Right lobe of liver (tissue), 6 donors: ENCODE measurements at regions not wholly inside any gene's neighbourhood (a gene's known extent, or its start where the extent isn't known, plus 50 kb on each side); places are given as distances from the start of the nearest gene placed in this dataset.

Source experiments
- ATAC-seq, 4 donors: fragments of 200-7000 bp; cut with Tn5 transposase; one replicate each; pipeline ENCODE4 v1.9.1; 2020; ENCODE audit warnings: mild to moderate bottlenecking in 4 of 4, moderate library complexity in 4 of 4
- DNase-seq, 3 donors: peaks; one replicate each; pipeline ENCODE4 v3.0.0-alpha.2; 2020
- H3K27ac ChIP-seq, 3 donors: fragments of 200-600 bp; one replicate each; pipeline ENCODE4 v1.8.0; 2022
- H3K27me3 ChIP-seq, 2 donors: fragments of 200-600 bp; one replicate each; pipeline ENCODE4 v1.8.0; 2022
- H3K36me3 ChIP-seq, 4 donors: fragments of 200-600 bp; sonication (generic) in 1 of 4; one replicate each; pipeline versions ENCODE4 v1.5.1 to v1.8.0; 2017 to 2022; ENCODE audit warnings: control low read depth in 1 of 4
- H3K4me1 ChIP-seq, 4 donors: fragments of 200-600 bp; sonication (generic) in 1 of 4; one replicate each; pipeline versions ENCODE4 v1.5.1 to v1.8.0; 2017 to 2022; ENCODE audit warnings: control low read depth in 1 of 4
- H3K4me3 ChIP-seq, 3 donors: fragments of 200-600 bp; one replicate each; pipeline ENCODE4 v1.8.0; 2022
- H3K9me3 ChIP-seq, 4 donors: fragments of 200-600 bp; sonication (generic) in 1 of 4; one replicate each; pipeline versions ENCODE4 v1.5.1 to v1.8.0; 2017 to 2022; ENCODE audit warnings: control low read depth in 1 of 4
- CTCF ChIP-seq, 4 donors: fragments of 200-600 bp in 3 of 4; fragments of 450-650 bp in 1 of 4; IDR thresholded peaks; one replicate each; pipeline versions ENCODE4 v1.5.1 to v1.8.0; 2016 to 2022; ENCODE audit warnings: antibody characterized with exemption in 4 of 4, mild to moderate bottlenecking in 2 of 4
- POLR2A ChIP-seq: fragments of 450-650 bp; IDR thresholded peaks from one replicate; pipeline ENCODE4 v1.6.1; 2017; ENCODE audit warnings: antibody characterized with exemption, mild to moderate bottlenecking
- WGBS: methylation state at CpG from one replicate; pipeline ENCODE4 v1.1.6; 2018; ENCODE audit warnings: low coverage, low lambda C conversion rate; ENCODE audit not compliant: insufficient coverage; ENCODE audit errors: missing lambda C conversion rate; 5-methylcytosine and 5-hydroxymethylcytosine counted together
- intact Hi-C, 2 donors: fragments of 100-400 bp; cut with DNase I; formaldehyde crosslinking; loops; one replicate each; pipeline versions ENCODE4 v1.11.2 to v1.14.1; 2022
- donor health status: DM: no; HTN: yes; CAD: no.
- donor health status: DM: no; HTN: no; CAD: no.
- donor health status: DM: no; HTN: no; CAD: no.
- donor health status: DM: no; HTN: yes; CAD: no.
- donor health status: DM: no; HTN: yes; CAD: no.

GRCh38 chr2:66017763-66018162 is 417.2 kb upstream of the MEIS1 start:
- ATAC-seq (no peak), DNase-seq (no peak)
- no peak overlapping the region for H3K4me3 ChIP-seq
- no peaks in the 10 kb centered on the region for H3K9me3 ChIP-seq
- WGBS, result 73% methylated on average over 2 of the region's 2 CpGs
- no peaks in the 10 kb centered on the region for H3K4me1 ChIP-seq
- H3K27me3 ChIP-seq, result no peaks in the 10 kb centered on the region
- H3K36me3 ChIP-seq, result no peaks in the 10 kb centered on the region
- TF ChIP-seq CTCF (IDR thresholded peaks at IDR 0.05), result no peak
- no peak for TF ChIP-seq POLR2A
- intact Hi-C loops, result no loop called here
- no peak overlapping the region for H3K27ac ChIP-seq

GRCh38 chr2:66014450-66014849 is 420.5 kb upstream of the MEIS1 start:
- ATAC-seq (no peak), DNase-seq (no peak)
- intact Hi-C loops, result no loop called here
- Histone ChIP-seq H3K27me3 (no peaks in the 10 kb centered on the region), H3K27ac (no peak overlapping the region), H3K4me1 (no peaks in the 10 kb centered on the region), H3K4me3 (no peak overlapping the region), H3K36me3 (no peaks in the 10 kb centered on the region), H3K9me3 (no peaks in the 10 kb centered on the region)
- no peak for TF ChIP-seq POLR2A
- no peak for TF ChIP-seq CTCF (IDR thresholded peaks at IDR 0.05)
- 77% methylated on average over 6 of the region's 6 CpGs for WGBS

DNA sequence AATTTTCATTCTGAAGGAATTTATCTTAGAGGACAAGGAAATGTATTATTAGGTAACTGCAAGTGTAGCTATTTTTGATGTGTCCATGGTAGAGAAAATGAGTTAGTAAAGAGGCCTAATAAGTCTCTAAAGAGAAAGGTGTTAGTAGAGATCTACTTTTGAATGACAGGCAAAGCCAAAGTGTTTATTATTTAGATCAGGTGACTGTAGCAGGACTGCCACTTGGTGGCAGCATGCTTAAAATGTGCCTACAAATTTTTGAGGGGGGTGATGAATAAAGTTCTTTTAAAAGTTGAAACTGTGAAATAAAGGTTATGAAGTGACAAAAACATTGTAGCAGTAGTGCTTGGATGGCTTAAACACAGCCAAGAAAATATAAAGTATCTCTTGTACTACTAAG is 421.5 kb upstream of the MEIS1 start:
- TF ChIP-seq POLR2A (no peak), CTCF (IDR thresholded peaks at IDR 0.05) (peak; percentile 25 to 58 (median 46))
- no peaks in the 10 kb centered on the region for H3K27me3 ChIP-seq

DNA sequence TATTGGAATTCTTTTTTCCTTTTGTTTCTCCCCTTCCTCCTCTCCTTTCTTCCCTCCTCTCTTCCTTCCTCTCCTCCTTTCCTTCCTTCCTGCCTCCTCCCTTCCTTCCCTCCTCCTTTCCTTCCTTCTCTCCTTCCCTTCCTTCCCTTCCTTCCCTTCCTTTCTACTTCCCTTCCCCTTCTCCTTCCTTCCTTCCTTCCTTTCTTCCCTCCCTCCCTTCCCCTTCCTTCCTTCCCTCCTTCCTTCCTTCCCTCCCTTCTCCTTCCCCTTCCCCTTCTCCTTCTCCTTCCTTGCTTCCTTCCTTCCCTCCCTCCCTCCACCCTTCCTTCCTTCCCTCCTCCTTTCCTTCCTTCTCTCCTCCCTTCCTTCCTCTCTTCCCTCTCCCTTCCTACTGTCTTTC is 431.0 kb upstream of the MEIS1 start:
- TF ChIP-seq CTCF (IDR thresholded peaks at IDR 0.05) (no peak), POLR2A (no peak)
- Histone ChIP-seq H3K4me3 (no peak overlapping the region), H3K9me3 (no peaks in the 10 kb centered on the region), H3K4me1 (no peaks in the 10 kb centered on the region), H3K36me3 (no peaks in the 10 kb centered on the region), H3K27me3 (no peaks in the 10 kb centered on the region), H3K27ac (no peak overlapping the region)
- intact Hi-C loops, result no loop called here
- no peak for ATAC-seq
- DNase-seq, result no peak

More for the DNA sequence above, 421.5 kb upstream of the MEIS1 start:
- H3K36me3 ChIP-seq, result no peaks in the 10 kb centered on the region
- H3K4me1 ChIP-seq, result no peaks in the 10 kb centered on the region
- peak in 1 of 4 donors; percentile 32 for ATAC-seq
- no peak overlapping the region for H3K4me3 ChIP-seq
- no peak for DNase-seq
- no peak overlapping the region for H3K27ac ChIP-seq
- H3K9me3 ChIP-seq, result no peaks in the 10 kb centered on the region
- intact Hi-C loops, result no loop called here

GRCh38 chr2:66001538-66001937 is 433.4 kb upstream of the MEIS1 start:
- H3K4me3 ChIP-seq, result no peak overlapping the region
- H3K27ac ChIP-seq, result no peak overlapping the region
- DNase-seq (no peak), ATAC-seq (no peak)
- 48% methylated on average over 2 of the region's 2 CpGs for WGBS
- H3K9me3 ChIP-seq, result no peaks in the 10 kb centered on the region
- H3K27me3 ChIP-seq, result no peaks in the 10 kb centered on the region
- TF ChIP-seq POLR2A (no peak), CTCF (IDR thresholded peaks at IDR 0.05) (no peak)
- H3K4me1 ChIP-seq, result no peaks in the 10 kb centered on the region
- no peaks in the 10 kb centered on the region for H3K36me3 ChIP-seq
- intact Hi-C loops, result no loop called here
